ENCODE measurements at regions not wholly inside any gene's neighbourhood (a gene's known extent, or its start where the extent isn't known, plus 50 kb on each side); places are given as distances from the start of the nearest gene placed in this dataset.

DNA sequence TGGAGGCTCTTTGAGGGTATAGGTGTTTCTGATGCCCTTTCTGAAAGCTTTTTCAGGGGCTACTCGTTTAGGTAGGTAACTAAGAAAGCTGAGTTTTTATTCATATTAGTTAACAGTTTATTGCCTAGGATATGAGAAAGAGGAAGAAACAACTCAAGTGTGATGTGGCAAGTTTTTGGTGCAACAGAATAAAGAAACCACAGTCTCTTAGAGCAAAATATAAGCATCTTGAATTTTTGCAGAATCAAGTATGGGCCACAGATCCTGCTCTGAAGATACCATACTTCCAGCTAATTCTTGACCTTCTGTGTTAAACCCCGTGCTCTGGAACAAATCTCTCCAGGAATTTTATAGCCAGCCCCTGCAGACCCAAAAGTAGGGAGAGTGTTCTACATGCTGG lies 147.7 kb upstream of the SLC1A4 start:
- Mint-ChIP-seq H3K4me3 (ENCODE audit: low read depth) (no peak overlapping the region), H3K9me3 (ENCODE audit: low read depth) (no peaks in the 10 kb centered on the region), H3K27ac (no peak overlapping the region), H3K27me3 (peaks cover 2% of the 10 kb centered on the region), H3K4me1 (ENCODE audit: low read depth) (peaks cover 5% of the 10 kb centered on the region), H3K36me3 (ENCODE audit: insufficient read depth) (no peaks in the 10 kb centered on the region)
- TF ChIP-seq, protein P1, sequence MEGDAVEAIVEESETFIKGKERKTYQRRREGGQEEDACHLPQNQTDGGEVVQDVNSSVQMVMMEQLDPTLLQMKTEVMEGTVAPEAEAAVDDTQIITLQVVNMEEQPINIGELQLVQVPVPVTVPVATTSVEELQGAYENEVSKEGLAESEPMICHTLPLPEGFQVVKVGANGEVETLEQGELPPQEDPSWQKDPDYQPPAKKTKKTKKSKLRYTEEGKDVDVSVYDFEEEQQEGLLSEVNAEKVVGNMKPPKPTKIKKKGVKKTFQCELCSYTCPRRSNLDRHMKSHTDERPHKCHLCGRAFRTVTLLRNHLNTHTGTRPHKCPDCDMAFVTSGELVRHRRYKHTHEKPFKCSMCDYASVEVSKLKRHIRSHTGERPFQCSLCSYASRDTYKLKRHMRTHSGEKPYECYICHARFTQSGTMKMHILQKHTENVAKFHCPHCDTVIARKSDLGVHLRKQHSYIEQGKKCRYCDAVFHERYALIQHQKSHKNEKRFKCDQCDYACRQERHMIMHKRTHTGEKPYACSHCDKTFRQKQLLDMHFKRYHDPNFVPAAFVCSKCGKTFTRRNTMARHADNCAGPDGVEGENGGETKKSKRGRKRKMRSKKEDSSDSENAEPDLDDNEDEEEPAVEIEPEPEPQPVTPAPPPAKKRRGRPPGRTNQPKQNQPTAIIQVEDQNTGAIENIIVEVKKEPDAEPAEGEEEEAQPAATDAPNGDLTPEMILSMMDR (IDR thresholded peaks at IDR 0.05; ENCODE audit: unreplicated experiment), result no peak
- no peak for DNase-seq (ENCODE audit: low spot score, unreplicated experiment)

DNA sequence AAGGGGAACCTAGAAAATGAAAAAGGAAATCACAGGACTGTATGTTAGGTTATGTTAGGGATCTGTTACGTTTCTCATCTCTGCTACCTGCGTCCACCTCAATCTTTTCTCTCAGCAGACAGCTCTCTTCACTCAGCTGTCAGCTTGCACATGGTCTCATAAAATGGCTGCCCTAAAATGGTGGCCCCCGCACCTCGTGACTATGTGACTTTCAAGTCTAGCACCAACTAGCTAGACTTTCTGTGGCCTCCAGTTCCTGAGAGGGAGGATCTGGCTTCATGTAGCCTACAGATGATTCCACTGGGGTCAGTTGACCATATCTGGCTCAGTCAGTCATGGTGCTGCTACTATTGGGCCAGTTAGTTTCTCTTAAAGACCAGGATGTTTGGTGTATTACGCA lies 147.2 kb upstream of the SLC1A4 start:
- Mint-ChIP-seq H3K4me3 (ENCODE audit: low read depth) (no peak overlapping the region), H3K27me3 (peaks cover 2% of the 10 kb centered on the region), H3K9me3 (ENCODE audit: low read depth) (no peaks in the 10 kb centered on the region), H3K36me3 (ENCODE audit: insufficient read depth) (no peaks in the 10 kb centered on the region), H3K4me1 (ENCODE audit: low read depth) (no peaks in the 10 kb centered on the region), H3K27ac (no peak overlapping the region)
- DNase-seq (ENCODE audit: low spot score, unreplicated experiment), result no peak
- TF ChIP-seq, protein P1 (IDR thresholded peaks at IDR 0.05; ENCODE audit: unreplicated experiment), result no peak

DNA sequence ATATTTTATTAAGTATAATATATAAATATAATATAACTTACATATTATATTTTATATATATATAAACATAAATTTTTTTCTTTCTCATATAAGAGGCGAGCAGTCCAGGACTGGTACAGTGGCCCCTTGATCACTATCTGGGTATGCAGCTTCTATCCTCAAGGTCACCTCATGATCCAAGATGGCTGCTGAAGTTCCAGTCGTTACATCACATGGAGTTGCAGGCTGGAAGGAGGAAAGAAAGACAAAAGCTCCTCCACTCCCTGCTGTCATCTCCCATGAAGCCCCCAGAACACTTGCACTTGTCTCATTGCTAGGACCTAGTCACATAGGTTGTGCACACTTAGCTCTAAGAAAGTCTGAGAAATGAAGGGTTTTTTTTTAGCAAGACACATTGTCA lies 145.1 kb upstream of the SLC1A4 start:
- H3K9me3 Mint-ChIP-seq (ENCODE audit: low read depth), result no peaks in the 10 kb centered on the region
- TF ChIP-seq, protein P1 (IDR thresholded peaks at IDR 0.05; ENCODE audit: unreplicated experiment), result no peak

DNA sequence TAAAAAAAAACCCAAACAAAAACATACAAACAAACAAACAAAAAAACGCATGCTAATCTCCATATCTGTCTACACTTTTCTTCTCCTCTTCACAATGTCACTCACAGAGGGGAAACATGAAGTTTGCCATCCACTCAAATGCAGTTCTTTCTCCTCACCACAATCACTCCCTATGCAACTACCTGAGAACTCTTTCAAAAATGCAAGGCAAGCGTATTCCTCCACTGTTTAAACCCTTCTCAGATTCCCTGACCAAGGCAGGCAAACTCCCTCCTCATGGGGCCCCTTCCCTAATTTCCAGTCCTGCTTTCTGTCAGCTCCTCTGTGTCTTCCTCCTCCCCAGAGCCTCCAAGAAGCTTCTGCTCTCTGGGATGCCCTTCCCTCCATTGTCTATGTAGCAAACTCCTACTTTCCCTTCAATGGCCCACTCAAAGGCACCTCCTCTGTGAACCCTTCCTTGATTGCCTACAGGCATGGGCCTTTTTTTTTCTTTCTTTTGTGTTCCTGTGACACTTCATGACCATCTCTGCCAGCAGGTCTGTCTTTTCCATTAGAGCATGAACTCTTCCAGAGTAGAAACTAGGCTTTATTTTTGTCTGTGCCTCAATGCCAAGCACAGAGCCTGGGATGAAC lies 143.8 kb upstream of the SLC1A4 start:
- H3K4me1 Mint-ChIP-seq (ENCODE audit: low read depth), result no peaks in the 10 kb centered on the region
- no peaks in the 10 kb centered on the region for H3K36me3 Mint-ChIP-seq (ENCODE audit: insufficient read depth)
- no peak for DNase-seq (ENCODE audit: low spot score, unreplicated experiment)
- no peaks in the 10 kb centered on the region for H3K9me3 Mint-ChIP-seq (ENCODE audit: low read depth)
- no peaks in the 10 kb centered on the region for H3K27me3 Mint-ChIP-seq
- no peak overlapping the region for H3K4me3 Mint-ChIP-seq (ENCODE audit: low read depth)
- TF ChIP-seq, protein P1 (IDR thresholded peaks at IDR 0.05; ENCODE audit: unreplicated experiment), result no peak
- no peak overlapping the region for H3K27ac Mint-ChIP-seq

More for the DNA sequence above, 145.1 kb upstream of the SLC1A4 start:
- H3K27me3 Mint-ChIP-seq, result no peaks in the 10 kb centered on the region
- H3K4me3 Mint-ChIP-seq (ENCODE audit: low read depth), result no peak overlapping the region
- H3K36me3 Mint-ChIP-seq (ENCODE audit: insufficient read depth), result no peaks in the 10 kb centered on the region
- H3K27ac Mint-ChIP-seq, result no peak overlapping the region
- no peaks in the 10 kb centered on the region for H3K4me1 Mint-ChIP-seq (ENCODE audit: low read depth)
- DNase-seq (ENCODE audit: low spot score, unreplicated experiment), result no peak

DNA sequence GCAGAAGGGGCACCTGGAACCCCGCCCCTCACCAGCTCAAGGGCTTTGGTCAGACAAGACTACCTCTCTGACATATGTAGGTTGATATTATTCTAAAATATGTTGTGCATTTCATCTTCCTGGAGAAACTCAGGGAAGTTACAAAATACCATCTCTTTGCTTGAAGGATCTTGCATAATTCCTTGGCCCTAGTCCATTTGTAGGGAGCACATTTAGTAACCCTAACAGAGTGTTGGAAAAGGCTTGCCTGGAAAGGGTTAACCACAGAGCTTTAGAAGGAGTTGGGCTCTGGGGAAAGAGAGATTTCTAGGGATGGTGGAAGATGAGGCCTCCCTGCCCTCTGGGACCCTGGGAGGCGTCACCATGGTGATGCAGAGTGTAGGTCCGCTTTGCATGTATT lies 143.0 kb upstream of the SLC1A4 start:
- Mint-ChIP-seq H3K27ac (no peak overlapping the region), H3K4me1 (ENCODE audit: low read depth) (no peaks in the 10 kb centered on the region), H3K27me3 (no peaks in the 10 kb centered on the region), H3K36me3 (ENCODE audit: insufficient read depth) (no peaks in the 10 kb centered on the region), H3K4me3 (ENCODE audit: low read depth) (no peak overlapping the region), H3K9me3 (ENCODE audit: low read depth) (no peaks in the 10 kb centered on the region)
- TF ChIP-seq, protein P1 (IDR thresholded peaks at IDR 0.05; ENCODE audit: unreplicated experiment), result no peak
- no peak for DNase-seq (ENCODE audit: low spot score, unreplicated experiment)
